SHP77 treated with DMSO at 0.1 percent for 48 hours (cell line): ENCODE measurements at regions not wholly inside any gene's neighbourhood (a gene's known extent, or its start where the extent isn't known, plus 50 kb on each side); places are given as distances from the start of the nearest gene placed in this dataset.

Experiments used
- DNase-seq: peaks from one replicate; lab custom pipeline; 2025; lab: John Stamatoyannopoulos, UW

- no peak for DNase-seq
Observed at GRCh38 chr6:102126488-102126887, 733.0 kb downstream of the GRIK2 start.

- no peak for DNase-seq
Observed at GRCh38 chr6:102127253-102127652, 733.7 kb downstream of the GRIK2 start.

- DNase-seq = no peak
Observed at GRCh38 chr6:102137859-102138258, 744.4 kb downstream of the GRIK2 start.

GRCh38 chr6:102149191-102149590 is 755.7 kb downstream of the GRIK2 start:
- no peak for DNase-seq

GRCh38 chr6:102150549-102150948 is 757.0 kb downstream of the GRIK2 start:
- no peak for DNase-seq

- no peak for DNase-seq
Observed at GRCh38 chr6:102154176-102154575, 760.7 kb downstream of the GRIK2 start.

GRCh38 chr6:102154874-102155273 is 761.4 kb downstream of the GRIK2 start:
- no peak for DNase-seq

- DNase-seq = peak; percentile 22
Observed at GRCh38 chr6:102169802-102170201, 776.3 kb downstream of the GRIK2 start.

GRCh38 chr6:102187186-102187585 is 793.7 kb downstream of the GRIK2 start:
- no peak for DNase-seq

- DNase-seq = no peak
Observed at GRCh38 chr6:102195311-102195710, 801.8 kb downstream of the GRIK2 start.

GRCh38 chr6:102197211-102197610 is 803.7 kb downstream of the GRIK2 start:
- no peak for DNase-seq

- DNase-seq = no peak
Observed at GRCh38 chr6:102204351-102204750, 810.8 kb downstream of the GRIK2 start.

- DNase-seq = no peak
Observed at GRCh38 chr6:102215425-102215824, 821.9 kb downstream of the GRIK2 start.

- DNase-seq = no peak
Observed at GRCh38 chr6:102216232-102216631, 822.7 kb downstream of the GRIK2 start.

- DNase-seq = no peak
Observed at GRCh38 chr6:102223942-102224341, 830.4 kb downstream of the GRIK2 start.

- no peak for DNase-seq
Observed at GRCh38 chr6:102229271-102229670, 835.8 kb downstream of the GRIK2 start.
